ENCODE measurements at regions not wholly inside any gene's neighbourhood (a gene's known extent, or its start where the extent isn't known, plus 50 kb on each side); places are given as distances from the start of the nearest gene placed in this dataset.

- no peak for DNase-seq (ENCODE audit: insufficient read length, low spot score, missing footprints)
- H3K36me3 ChIP-seq (ENCODE audit: insufficient read depth, low read length) = no peaks in the 10 kb centered on the region
- peak overlapping the region; percentile 37 for H3K4me2 ChIP-seq (ENCODE audit: insufficient read depth, low read length)
- H3K9me3 ChIP-seq (ENCODE audit: low read depth, low read length) = no peaks in the 10 kb centered on the region
- H3K4me1 ChIP-seq (ENCODE audit: insufficient read depth, low read length) = peaks cover 22% of the 10 kb centered on the region
- H3K27ac ChIP-seq (ENCODE audit: low read depth, low read length) = peak overlapping the region; percentile 66
- no peak overlapping the region for H2AFZ ChIP-seq (ENCODE audit: low read length)
- H3K4me3 ChIP-seq (ENCODE audit: insufficient read depth, low read length) = no peak overlapping the region
- no peaks in the 10 kb centered on the region for H3K27me3 ChIP-seq (ENCODE audit: insufficient read depth, low read length)
- TF ChIP-seq, protein P1, sequence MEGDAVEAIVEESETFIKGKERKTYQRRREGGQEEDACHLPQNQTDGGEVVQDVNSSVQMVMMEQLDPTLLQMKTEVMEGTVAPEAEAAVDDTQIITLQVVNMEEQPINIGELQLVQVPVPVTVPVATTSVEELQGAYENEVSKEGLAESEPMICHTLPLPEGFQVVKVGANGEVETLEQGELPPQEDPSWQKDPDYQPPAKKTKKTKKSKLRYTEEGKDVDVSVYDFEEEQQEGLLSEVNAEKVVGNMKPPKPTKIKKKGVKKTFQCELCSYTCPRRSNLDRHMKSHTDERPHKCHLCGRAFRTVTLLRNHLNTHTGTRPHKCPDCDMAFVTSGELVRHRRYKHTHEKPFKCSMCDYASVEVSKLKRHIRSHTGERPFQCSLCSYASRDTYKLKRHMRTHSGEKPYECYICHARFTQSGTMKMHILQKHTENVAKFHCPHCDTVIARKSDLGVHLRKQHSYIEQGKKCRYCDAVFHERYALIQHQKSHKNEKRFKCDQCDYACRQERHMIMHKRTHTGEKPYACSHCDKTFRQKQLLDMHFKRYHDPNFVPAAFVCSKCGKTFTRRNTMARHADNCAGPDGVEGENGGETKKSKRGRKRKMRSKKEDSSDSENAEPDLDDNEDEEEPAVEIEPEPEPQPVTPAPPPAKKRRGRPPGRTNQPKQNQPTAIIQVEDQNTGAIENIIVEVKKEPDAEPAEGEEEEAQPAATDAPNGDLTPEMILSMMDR (IDR thresholded peaks at IDR 0.05; ENCODE audit: extremely low read depth, low read depth, low read length) = no peak
- no peaks in the 10 kb centered on the region for H4K20me1 ChIP-seq (ENCODE audit: insufficient read depth, low read length)
- H3K79me2 ChIP-seq (ENCODE audit: insufficient read depth, low read length) = no peaks in the 10 kb centered on the region
Observed at GRCh38 chr11:27563641-27564040, 57.1 kb upstream of the LIN7C start.

- Histone ChIP-seq H3K4me2 (ENCODE audit: insufficient read depth, low read length) (peak overlapping the region; percentile 37), H4K20me1 (ENCODE audit: insufficient read depth, low read length) (no peaks in the 10 kb centered on the region), H2AFZ (ENCODE audit: low read length) (no peak overlapping the region)
Observed at GRCh38 chr11:27563201-27563600, 56.6 kb upstream of the LIN7C start.

GRCh38 chr11:27558401-27558800 is 51.8 kb upstream of the LIN7C start:
- H3K36me3 ChIP-seq (ENCODE audit: insufficient read depth, low read length) = no peaks in the 10 kb centered on the region
- no peaks in the 10 kb centered on the region for H3K79me2 ChIP-seq (ENCODE audit: insufficient read depth, low read length)
- TF ChIP-seq, protein P1 (IDR thresholded peaks at IDR 0.05; ENCODE audit: extremely low read depth, low read depth, low read length) = no peak
- no peak overlapping the region for H2AFZ ChIP-seq (ENCODE audit: low read length)
- no peak overlapping the region for H3K27ac ChIP-seq (ENCODE audit: low read depth, low read length)
- H4K20me1 ChIP-seq (ENCODE audit: insufficient read depth, low read length) = no peaks in the 10 kb centered on the region
- no peaks in the 10 kb centered on the region for H3K27me3 ChIP-seq (ENCODE audit: insufficient read depth, low read length)
- no peak for DNase-seq (ENCODE audit: insufficient read length, low spot score, missing footprints)
- H3K9me3 ChIP-seq (ENCODE audit: low read depth, low read length) = no peaks in the 10 kb centered on the region
- H3K4me3 ChIP-seq (ENCODE audit: insufficient read depth, low read length) = no peak overlapping the region
- no peak overlapping the region for H3K4me2 ChIP-seq (ENCODE audit: insufficient read depth, low read length)
- peaks cover 20% of the 10 kb centered on the region for H3K4me1 ChIP-seq (ENCODE audit: insufficient read depth, low read length)

More at GRCh38 chr11:27563201-27563600, 56.6 kb upstream of the LIN7C start:
- Histone ChIP-seq H3K36me3 (ENCODE audit: insufficient read depth, low read length) (no peaks in the 10 kb centered on the region), H3K4me1 (ENCODE audit: insufficient read depth, low read length) (peaks cover 22% of the 10 kb centered on the region), H3K27me3 (ENCODE audit: insufficient read depth, low read length) (no peaks in the 10 kb centered on the region), H3K4me3 (ENCODE audit: insufficient read depth, low read length) (no peak overlapping the region), H3K9me3 (ENCODE audit: low read depth, low read length) (no peaks in the 10 kb centered on the region), H3K79me2 (ENCODE audit: insufficient read depth, low read length) (no peaks in the 10 kb centered on the region), H3K27ac (ENCODE audit: low read depth, low read length) (peak overlapping the region; percentile 66)
- TF ChIP-seq, protein P1 (IDR thresholded peaks at IDR 0.05; ENCODE audit: extremely low read depth, low read depth, low read length) = no peak
- DNase-seq (ENCODE audit: insufficient read length, low spot score, missing footprints) = peak; percentile 75

DNA sequence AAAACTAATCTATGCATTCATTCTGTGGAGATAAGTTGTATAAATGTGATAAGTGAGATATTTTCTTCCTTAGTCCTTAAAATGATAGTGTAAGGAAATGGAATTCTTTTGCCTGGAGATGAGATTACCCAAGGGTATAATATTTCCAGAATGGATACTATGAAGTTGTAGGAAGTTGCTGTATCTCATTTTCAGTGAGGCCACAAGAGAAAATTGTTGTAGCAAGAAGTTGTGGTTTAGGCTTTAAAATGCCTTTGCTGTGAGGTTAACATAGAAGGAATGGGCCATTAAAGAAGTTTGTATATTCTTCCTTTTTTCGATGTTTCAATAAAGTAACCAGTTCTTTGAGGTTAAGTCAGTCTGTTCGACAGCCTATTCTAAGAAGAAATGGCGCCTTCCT is 50.7 kb upstream of the LIN7C start:
- TF ChIP-seq, protein P1 (IDR thresholded peaks at IDR 0.05; ENCODE audit: extremely low read depth, low read depth, low read length) = no peak

More for the DNA sequence above, 50.7 kb upstream of the LIN7C start:
- H3K9me3 ChIP-seq (ENCODE audit: low read depth, low read length) = no peaks in the 10 kb centered on the region
- H3K4me1 ChIP-seq (ENCODE audit: insufficient read depth, low read length) = peaks cover 17% of the 10 kb centered on the region
- H3K27ac ChIP-seq (ENCODE audit: low read depth, low read length) = peak overlapping the region; percentile 62
- no peaks in the 10 kb centered on the region for H3K27me3 ChIP-seq (ENCODE audit: insufficient read depth, low read length)
- no peak for DNase-seq (ENCODE audit: insufficient read length, low spot score, missing footprints)
- H4K20me1 ChIP-seq (ENCODE audit: insufficient read depth, low read length) = no peaks in the 10 kb centered on the region
- peak overlapping the region; percentile 70 for H2AFZ ChIP-seq (ENCODE audit: low read length)
- H3K36me3 ChIP-seq (ENCODE audit: insufficient read depth, low read length) = no peaks in the 10 kb centered on the region
- no peak overlapping the region for H3K4me3 ChIP-seq (ENCODE audit: insufficient read depth, low read length)
- H3K79me2 ChIP-seq (ENCODE audit: insufficient read depth, low read length) = no peaks in the 10 kb centered on the region
- peak overlapping the region; percentile 33 for H3K4me2 ChIP-seq (ENCODE audit: insufficient read depth, low read length)

Data from osteoblast (primary cell).